Fibroblast of skin of right quadriceps (primary cell): ENCODE measurements at regions not wholly inside any gene's neighbourhood (a gene's known extent, or its start where the extent isn't known, plus 50 kb on each side); places are given as distances from the start of the nearest gene placed in this dataset.

Experiments
- DNase-seq: peaks from one replicate; pipeline ENCODE4 v3.0.0-alpha.2; 2013

DNA sequence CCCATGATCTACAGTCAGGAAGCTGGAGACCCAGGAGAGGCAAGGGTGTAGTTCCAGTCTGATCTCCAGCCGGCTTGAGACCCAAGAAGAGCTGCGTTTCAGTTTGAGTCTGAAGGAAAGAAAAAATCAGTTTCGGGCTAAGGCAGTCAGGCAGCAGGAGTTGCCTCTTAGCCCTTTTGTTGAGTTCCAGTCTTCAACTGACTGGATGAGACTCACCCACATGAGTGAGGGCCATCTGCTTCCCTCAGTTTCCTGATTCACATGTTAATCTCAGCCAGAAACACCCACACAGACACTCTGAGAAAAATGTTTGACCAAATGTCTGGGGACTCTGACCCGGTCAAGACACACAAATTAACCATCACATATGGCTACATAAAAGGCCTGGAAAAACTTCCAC lies 73.6 kb upstream of the ELOVL6 start:
- DNase-seq, result no peak

DNA sequence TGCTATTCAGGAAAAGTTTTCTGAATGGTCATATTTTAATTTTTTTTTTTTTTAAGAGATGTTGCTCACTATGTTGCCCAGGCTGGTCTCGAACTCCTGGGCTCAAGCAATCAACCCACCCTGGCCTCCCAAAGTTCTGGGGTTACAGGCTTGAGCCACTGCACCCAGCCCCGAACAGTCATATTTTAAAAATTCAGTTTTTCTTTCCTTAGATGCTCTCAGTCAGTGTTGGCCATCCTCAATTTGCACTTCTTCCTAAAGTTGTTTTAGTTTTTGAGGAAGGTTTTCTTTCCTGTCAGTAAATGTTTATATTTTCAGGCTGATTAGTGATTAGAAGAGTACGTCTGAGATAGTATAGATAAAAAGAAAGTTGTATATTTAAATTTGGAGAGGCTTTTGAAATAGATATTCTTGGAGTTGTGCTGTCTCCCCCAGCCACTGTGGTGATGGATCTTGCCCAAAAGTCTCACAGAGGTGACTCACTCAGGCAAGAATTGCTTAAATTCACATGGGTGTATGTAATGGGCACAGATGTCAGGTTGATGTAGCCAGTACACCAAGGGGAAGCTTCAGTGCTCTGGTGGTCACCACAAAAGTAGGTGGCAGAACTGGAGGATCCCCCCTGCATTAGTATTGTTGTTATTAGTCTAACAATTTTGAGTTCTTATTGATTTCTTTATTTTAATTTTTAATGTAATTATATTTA lies 72.2 kb upstream of the ELOVL6 start:
- peak; percentile 78 for DNase-seq

DNA sequence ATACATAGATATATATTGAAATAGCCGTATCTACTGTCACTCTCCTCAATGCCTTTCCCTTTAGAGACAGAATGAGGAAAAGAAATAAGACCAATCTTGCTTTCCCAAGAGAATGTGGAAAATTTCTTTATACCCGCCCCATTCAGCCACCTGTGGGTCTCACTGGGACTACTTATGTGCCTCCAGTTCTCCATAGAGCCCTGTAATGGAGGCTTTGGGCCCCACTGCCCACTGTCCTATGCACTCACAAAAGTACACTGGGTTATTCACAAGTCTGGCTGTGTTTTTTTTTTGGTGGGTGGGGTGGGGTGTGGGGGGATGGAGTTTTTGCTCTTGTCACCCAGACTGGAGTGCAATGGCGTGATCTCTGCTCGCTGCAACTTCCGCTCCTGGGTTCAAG lies 70.4 kb upstream of the ELOVL6 start:
- DNase-seq, result no peak

DNA sequence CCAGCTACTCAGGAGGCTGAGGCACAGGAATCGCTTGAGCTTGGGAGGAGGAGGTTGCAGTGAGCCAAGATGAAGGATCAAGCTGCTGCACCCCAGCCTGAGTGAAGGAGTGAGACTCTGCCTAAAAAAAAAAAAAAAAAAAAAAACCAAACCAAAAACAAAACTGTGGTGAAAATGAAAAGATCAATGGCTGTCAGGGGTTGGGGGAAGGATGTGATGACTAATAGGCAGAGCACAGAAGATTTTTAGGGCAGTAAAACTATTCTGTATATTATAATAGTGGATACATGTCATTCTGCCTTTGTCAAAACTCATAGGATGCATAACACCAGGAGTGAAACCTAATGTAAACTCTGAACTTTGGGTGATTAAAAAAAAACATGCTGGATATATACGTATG lies 69.9 kb upstream of the ELOVL6 start:
- DNase-seq, result no peak

DNA sequence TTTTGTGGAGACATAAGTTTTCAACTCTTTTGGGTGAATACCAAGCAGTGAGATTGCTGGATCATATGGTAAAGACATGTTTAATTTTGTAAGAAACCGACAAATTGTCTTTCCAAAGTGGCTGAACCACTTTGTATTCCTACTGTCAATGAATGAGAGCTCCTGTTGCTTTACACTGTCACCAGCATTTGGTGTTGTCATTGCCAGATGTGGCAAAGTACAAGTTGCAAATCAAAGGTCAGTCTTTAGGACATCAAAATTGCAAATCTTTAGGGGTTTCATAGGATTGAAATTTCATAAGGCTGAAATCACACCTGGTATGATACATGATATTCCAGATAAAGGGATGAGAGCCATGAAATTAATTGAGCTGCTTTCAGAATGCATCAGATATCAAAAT lies 67.7 kb upstream of the ELOVL6 start:
- no peak for DNase-seq

DNA sequence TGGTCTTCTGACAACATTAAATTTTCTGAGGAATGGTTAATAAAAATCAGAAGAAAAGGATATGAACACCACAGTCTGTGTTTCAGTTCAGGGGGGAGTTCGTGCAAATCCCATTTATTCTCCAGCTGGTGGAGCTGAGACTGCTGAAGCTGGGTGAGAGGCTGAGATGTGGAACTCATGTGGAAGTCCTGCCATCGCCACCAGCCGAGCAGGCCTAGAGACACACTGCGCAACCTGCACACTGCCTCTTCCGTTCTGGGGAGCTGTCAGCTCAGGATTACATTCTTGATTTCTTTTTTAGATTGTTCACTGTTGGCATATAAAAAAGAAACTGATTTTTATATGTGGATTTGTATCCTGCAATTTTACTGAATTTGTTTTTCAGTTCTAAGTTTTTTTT lies 66.6 kb upstream of the ELOVL6 start:
- no peak for DNase-seq

DNA sequence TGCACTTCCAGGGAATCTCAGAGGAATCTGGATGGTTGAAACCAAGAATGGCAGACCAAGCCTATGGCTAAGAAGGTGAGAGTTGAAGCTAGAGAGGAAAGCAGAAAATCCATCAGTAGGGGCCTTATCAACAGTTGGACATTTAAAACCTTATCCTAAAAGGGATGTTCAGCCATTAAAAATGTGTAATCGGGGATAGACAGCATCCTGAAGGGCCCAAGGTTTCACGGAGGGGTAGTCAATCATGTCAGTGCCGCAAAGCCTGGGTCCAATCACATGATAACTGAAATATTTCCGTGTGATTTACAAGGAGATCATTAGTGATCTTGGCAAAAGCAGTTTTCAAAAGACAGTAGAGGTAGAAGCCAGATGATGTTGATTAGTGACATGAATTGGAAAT lies 61.9 kb upstream of the ELOVL6 start:
- no peak for DNase-seq

DNA sequence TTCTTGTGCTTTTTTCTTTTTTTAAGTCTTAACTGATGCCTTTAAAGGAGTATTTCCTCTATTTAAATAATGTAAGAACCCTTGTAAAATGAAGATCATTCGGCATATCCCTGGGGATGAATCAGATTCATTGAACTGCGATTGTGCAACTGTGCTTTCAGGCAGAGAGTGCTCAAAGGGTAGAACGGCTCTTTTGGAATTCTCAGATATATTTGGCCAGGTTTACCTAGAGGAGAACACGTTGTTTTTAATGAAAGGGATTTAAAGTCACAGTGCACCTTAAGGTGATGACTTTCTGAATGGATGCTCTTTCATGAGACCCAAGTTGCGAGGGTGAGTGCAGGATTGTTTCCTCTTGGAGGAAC lies 51.6 kb upstream of the ELOVL6 start:
- no peak for DNase-seq

DNA sequence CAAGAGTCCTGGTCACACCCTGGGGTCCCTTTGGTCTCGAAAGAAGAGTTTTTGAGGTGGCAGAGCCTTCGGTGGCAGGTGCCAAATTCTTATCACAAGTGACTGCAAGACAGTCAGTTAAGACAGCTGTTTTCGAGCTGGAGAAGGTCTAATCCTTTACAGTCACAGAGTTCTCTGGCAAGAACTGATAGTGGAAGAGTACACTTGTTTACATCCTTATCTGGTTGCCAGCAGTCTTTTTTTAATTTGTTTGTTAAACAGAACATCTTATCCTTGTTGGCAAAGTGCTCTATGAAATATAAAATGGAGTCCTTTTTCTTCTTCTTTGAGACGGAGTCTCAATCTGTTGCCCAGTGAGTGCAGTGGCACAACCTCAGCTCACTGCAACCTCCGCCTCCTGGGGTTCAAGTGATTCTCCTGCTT lies 50.4 kb upstream of the ELOVL6 start:
- DNase-seq, result no peak
